ENCODE measurements at regions not wholly inside any gene's neighbourhood (a gene's known extent, or its start where the extent isn't known, plus 50 kb on each side); places are given as distances from the start of the nearest gene placed in this dataset.

- peaks cover 0 to 4% (median 0%) of the 10 kb centered on the region in 4 donors for H3K27me3 ChIP-seq (ENCODE audit: control insufficient read depth in 4 of 4, insufficient read depth in 4 of 4, low read length in 3 of 4)
- WGBS: 55% methylated on average over 12 of the region's 12 CpGs
- peaks cover 0 to 16% (median 10%) of the 10 kb centered on the region in 4 donors for H3K4me1 ChIP-seq (ENCODE audit: control insufficient read depth in 4 of 4, insufficient read depth in 4 of 4, low read length in 3 of 4)
- H3K36me3 ChIP-seq (ENCODE audit: control insufficient read depth in 4 of 4, insufficient read depth in 3 of 4, low read depth in 1 of 4, low read length in 3 of 4): no peaks in the 10 kb centered on the region
- peak overlapping the region; percentile 25 to 56 for H3K27ac ChIP-seq (ENCODE audit: low read depth in 1 of 2, low read length in 2 of 2)
- TF ChIP-seq SP1 (IDR thresholded peaks at IDR 0.05) (peak; percentile 9), RXRA (IDR thresholded peaks at IDR 0.05) (no peak)
- no peak for DNase-seq (ENCODE audit: low spot score)
- H3K9ac ChIP-seq (ENCODE audit: low read depth in 1 of 2, low read length in 2 of 2): no peak overlapping the region
- H3K9me3 ChIP-seq (ENCODE audit: control insufficient read depth in 4 of 4, low read length in 3 of 4): no peaks in the 10 kb centered on the region
- H3K4me3 ChIP-seq (ENCODE audit: low read depth in 1 of 3, low read length in 3 of 3): no peak overlapping the region
Measured at GRCh38 chr17:77882481-77883212, 75.9 kb upstream of the TNRC6C start.

DNA sequence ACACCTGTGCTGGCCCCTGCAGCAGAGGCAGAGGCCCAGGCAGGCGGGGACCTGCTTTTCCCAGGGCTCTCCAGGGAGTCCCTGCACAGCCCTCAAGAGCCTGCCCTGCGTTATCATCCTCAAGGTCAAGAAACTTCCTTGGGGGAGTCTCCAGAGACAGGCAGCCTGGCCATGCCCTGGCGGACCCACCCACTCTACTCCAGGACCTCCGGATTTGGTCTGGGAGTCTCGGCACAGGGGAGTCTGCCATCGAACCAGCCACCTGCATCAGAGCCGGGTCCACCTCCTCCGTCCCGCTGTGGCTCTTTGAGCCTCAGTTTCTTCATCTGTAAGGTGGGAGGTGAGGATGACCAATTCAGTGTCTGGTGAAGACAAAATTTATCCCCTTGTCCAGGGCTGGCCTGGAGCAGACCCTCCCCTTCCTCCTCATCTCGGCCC is 75.3 kb upstream of the TNRC6C start:
- no peak for DNase-seq (ENCODE audit: low spot score)
- H3K27ac ChIP-seq (ENCODE audit: low read depth in 1 of 2, low read length in 2 of 2): no peak overlapping the region
- no peaks in the 10 kb centered on the region for H3K9me3 ChIP-seq (ENCODE audit: control insufficient read depth in 4 of 4, low read length in 3 of 4)
- H3K4me1 ChIP-seq (ENCODE audit: control insufficient read depth in 4 of 4, insufficient read depth in 4 of 4, low read length in 3 of 4): peaks cover 0 to 21% (median 14%) of the 10 kb centered on the region in 4 donors
- no peak overlapping the region for H3K9ac ChIP-seq (ENCODE audit: low read depth in 1 of 2, low read length in 2 of 2)
- TF ChIP-seq GABPA (IDR thresholded peaks at IDR 0.05 in 1 of 2, conservative IDR thresholded peaks at IDR 0.05 in 1 of 2): no peak
- no peak for TF ChIP-seq HNF4A (conservative IDR thresholded peaks at IDR 0.05)
- TF ChIP-seq RXRA (IDR thresholded peaks at IDR 0.05): no peak
- no peak for TF ChIP-seq TAF1 (conservative IDR thresholded peaks at IDR 0.05)
- no peak for TF ChIP-seq NR2F2 (IDR thresholded peaks at IDR 0.05)
- no peak for TF ChIP-seq JUND (IDR thresholded peaks at IDR 0.05)
- no peak for TF ChIP-seq YY1 (IDR thresholded peaks at IDR 0.05)
- TF ChIP-seq, protein P1, sequence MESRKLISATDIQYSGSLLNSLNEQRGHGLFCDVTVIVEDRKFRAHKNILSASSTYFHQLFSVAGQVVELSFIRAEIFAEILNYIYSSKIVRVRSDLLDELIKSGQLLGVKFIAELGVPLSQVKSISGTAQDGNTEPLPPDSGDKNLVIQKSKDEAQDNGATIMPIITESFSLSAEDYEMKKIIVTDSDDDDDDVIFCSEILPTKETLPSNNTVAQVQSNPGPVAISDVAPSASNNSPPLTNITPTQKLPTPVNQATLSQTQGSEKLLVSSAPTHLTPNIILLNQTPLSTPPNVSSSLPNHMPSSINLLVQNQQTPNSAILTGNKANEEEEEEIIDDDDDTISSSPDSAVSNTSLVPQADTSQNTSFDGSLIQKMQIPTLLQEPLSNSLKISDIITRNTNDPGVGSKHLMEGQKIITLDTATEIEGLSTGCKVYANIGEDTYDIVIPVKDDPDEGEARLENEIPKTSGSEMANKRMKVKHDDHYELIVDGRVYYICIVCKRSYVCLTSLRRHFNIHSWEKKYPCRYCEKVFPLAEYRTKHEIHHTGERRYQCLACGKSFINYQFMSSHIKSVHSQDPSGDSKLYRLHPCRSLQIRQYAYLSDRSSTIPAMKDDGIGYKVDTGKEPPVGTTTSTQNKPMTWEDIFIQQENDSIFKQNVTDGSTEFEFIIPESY (IDR thresholded peaks at IDR 0.05): no peak
- TF ChIP-seq, protein P2, sequence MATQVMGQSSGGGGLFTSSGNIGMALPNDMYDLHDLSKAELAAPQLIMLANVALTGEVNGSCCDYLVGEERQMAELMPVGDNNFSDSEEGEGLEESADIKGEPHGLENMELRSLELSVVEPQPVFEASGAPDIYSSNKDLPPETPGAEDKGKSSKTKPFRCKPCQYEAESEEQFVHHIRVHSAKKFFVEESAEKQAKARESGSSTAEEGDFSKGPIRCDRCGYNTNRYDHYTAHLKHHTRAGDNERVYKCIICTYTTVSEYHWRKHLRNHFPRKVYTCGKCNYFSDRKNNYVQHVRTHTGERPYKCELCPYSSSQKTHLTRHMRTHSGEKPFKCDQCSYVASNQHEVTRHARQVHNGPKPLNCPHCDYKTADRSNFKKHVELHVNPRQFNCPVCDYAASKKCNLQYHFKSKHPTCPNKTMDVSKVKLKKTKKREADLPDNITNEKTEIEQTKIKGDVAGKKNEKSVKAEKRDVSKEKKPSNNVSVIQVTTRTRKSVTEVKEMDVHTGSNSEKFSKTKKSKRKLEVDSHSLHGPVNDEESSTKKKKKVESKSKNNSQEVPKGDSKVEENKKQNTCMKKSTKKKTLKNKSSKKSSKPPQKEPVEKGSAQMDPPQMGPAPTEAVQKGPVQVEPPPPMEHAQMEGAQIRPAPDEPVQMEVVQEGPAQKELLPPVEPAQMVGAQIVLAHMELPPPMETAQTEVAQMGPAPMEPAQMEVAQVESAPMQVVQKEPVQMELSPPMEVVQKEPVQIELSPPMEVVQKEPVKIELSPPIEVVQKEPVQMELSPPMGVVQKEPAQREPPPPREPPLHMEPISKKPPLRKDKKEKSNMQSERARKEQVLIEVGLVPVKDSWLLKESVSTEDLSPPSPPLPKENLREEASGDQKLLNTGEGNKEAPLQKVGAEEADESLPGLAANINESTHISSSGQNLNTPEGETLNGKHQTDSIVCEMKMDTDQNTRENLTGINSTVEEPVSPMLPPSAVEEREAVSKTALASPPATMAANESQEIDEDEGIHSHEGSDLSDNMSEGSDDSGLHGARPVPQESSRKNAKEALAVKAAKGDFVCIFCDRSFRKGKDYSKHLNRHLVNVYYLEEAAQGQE (IDR thresholded peaks at IDR 0.05): no peak
- TF ChIP-seq, protein P3, sequence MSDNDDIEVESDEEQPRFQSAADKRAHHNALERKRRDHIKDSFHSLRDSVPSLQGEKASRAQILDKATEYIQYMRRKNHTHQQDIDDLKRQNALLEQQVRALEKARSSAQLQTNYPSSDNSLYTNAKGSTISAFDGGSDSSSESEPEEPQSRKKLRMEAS (IDR thresholded peaks at IDR 0.05): no peak
- no peaks in the 10 kb centered on the region for H3K36me3 ChIP-seq (ENCODE audit: control insufficient read depth in 4 of 4, insufficient read depth in 3 of 4, low read depth in 1 of 4, low read length in 3 of 4)
- peaks cover 0 to 4% (median 0%) of the 10 kb centered on the region in 4 donors for H3K27me3 ChIP-seq (ENCODE audit: control insufficient read depth in 4 of 4, insufficient read depth in 4 of 4, low read length in 3 of 4)
- H3K4me3 ChIP-seq (ENCODE audit: low read depth in 1 of 3, low read length in 3 of 3): no peak overlapping the region
- 88% methylated on average over 10 of the region's 10 CpGs for WGBS

DNA sequence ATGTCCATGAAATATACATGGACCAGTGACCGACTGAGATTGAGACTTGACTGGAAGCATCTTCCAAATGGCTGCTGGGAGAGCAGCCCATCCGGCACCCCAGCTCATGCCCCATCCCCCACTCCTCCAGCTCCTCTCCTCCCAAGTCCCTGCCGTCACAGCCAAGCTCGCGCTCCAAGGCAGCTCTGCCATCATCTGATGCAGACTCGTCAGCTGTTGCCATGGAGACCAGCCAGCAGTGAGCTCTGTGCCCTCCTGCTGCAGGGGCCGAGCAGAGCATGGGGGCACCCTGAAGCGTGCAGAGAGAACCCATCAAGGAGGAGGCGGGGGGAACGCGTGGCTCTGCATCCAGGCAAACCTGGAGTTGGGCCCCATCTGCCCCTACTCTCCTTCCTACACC is 74.5 kb upstream of the TNRC6C start:
- H3K27me3 ChIP-seq (ENCODE audit: control insufficient read depth in 4 of 4, insufficient read depth in 4 of 4, low read length in 3 of 4): peaks cover 0 to 4% (median 0%) of the 10 kb centered on the region in 4 donors
- H3K4me3 ChIP-seq (ENCODE audit: low read depth in 1 of 3, low read length in 3 of 3): no peak overlapping the region
- H3K27ac ChIP-seq (ENCODE audit: low read depth in 1 of 2, low read length in 2 of 2): no peak overlapping the region
- no peak for TF ChIP-seq YY1 (IDR thresholded peaks at IDR 0.05)
- TF ChIP-seq, protein P1 (IDR thresholded peaks at IDR 0.05): no peak
- peaks cover 0 to 23% (median 14%) of the 10 kb centered on the region in 4 donors for H3K4me1 ChIP-seq (ENCODE audit: control insufficient read depth in 4 of 4, insufficient read depth in 4 of 4, low read length in 3 of 4)
- DNase-seq (ENCODE audit: low spot score): no peak
- WGBS: 48% methylated on average over 11 of the region's 11 CpGs
- H3K9me3 ChIP-seq (ENCODE audit: control insufficient read depth in 4 of 4, low read length in 3 of 4): no peaks in the 10 kb centered on the region
- no peak overlapping the region for H3K9ac ChIP-seq (ENCODE audit: low read depth in 1 of 2, low read length in 2 of 2)
- H3K36me3 ChIP-seq (ENCODE audit: control insufficient read depth in 4 of 4, insufficient read depth in 3 of 4, low read depth in 1 of 4, low read length in 3 of 4): no peaks in the 10 kb centered on the region

Measured in liver (tissue), 7 donors.